ENCODE measurements at regions not wholly inside any gene's neighbourhood (a gene's known extent, or its start where the extent isn't known, plus 50 kb on each side); places are given as distances from the start of the nearest gene placed in this dataset.

DNA sequence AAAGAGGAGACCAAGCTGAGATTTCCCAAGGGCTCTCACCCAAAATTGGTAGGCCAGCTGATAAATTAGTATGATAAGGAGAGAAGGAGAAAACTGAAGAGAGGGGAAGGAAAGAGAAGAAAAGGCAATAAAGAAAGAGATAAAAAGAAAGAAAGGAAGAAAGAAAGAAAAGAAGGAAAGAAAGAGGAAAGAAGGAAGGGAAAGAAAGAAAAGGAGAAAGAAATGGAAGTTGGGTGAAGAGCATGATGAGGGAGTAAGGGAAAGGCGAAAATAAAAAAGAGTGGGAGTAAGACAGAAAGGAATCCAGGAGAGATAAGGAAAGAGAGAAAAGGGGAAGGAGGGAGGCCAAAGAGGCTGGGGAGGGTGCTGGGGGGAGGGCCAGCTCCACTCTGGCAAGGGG lies 95.4 kb downstream of the MRM1 start:
- no peak for DNase-seq

DNA sequence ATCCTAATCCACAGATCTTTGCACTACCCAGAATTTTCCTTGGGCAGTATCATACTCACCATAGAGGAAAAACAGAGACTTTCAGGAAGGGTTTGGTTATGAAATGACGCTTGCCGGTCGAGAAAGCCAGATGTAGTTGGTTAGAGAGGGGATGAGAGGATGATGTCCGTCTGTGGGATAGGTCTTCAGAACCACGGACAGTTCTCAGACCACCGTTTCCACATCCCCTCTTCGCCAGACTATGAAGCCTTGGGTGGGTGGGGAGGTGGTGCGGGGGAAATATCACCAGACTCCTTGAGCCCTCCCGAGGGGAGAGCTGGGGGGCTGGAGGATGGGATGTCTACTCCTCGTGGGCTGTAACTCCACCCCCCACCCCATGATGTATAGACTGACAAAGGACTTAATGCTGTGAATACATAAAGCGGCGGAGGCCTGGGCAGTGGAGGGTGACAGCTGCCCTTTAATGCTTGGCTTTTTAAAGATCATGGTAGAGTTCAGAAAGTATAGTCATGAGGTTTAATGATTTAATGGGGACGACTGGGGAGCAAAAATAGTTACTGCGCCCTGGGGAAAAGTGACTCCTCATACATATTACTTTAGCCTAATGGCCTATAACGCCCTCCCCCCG lies 96.6 kb downstream of the MRM1 start:
- peak; percentile 21 for DNase-seq

DNA sequence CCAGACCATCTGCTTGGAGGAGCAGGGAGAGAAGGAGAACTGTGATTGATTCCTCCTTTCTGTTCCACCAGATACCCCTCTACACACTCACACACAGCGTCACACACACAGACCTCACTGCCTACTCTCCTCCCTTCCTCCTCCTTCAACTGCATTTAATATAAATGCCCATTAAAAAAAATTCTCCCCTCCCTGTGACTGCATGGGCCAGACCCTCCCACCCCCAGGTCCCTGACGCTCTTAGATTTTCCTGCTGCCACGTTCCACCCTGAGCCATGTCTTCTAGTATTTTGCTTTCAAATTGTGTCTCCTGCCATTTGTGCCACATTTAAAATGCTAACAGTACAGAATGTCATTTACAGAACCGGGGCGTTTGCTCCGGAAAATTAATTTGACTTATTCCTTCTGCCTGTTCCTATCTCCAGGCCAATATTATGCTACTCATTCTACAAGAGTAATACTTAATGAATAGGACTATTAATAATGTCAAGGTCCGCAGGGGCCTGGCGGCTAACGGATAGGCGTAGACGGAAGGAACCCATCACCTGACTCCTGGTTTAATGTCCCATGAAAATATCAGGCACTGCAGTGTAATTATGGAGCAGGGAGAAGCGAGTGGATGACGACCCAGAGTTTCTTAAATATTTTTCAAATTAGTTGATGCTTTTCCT lies 100.2 kb downstream of the MRM1 start:
- DNase-seq, result no peak

DNA sequence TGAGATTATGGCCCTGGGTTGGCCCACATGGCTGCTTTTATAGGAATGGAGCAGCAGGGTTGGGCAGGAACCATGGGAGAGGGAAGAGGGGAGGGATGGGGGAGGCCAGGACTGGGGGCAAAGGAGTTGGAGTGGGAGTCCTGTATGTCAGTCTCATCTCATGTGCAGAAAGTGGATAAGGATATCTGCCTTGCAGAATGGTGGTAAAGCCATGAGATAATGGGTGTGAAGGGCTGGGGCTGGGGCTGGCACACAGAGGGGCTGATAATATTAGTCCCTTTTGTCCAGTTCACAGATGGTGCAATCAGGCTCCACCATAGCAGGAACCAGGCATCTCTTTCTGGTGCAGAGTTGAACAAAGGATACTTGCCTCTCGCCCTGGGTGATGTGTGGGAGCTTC lies 101.3 kb downstream of the MRM1 start:
- DNase-seq, result no peak

- DNase-seq, result peak; percentile 69
Observed at GRCh38 chr17:36703860-36704266, 102.5 kb downstream of the MRM1 start.

- DNase-seq, result no peak
Observed at GRCh38 chr17:36705283-36705795, 104.0 kb downstream of the MRM1 start.

- no peak for DNase-seq
Observed at GRCh38 chr17:36705874-36706731, 104.7 kb downstream of the MRM1 start.

DNA sequence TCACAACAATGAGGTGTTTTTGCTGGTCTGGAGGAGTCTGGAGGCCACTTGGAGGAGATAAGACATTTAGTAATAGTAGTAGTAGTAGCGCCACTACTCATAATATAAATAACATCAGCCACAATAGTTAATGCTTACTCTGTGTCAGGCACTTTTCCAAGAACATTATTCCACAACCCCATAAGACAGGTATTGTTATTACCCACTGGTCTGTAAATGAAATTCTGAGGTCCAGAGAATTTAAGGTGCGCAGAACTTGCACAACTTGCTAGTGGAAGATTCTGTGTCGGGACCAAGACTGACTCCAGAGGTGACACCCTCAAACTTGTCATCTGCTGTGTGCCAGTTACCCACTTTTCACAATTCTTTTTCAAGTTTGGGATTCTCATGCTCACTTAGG lies 106.5 kb downstream of the MRM1 start:
- no peak for DNase-seq

DNA sequence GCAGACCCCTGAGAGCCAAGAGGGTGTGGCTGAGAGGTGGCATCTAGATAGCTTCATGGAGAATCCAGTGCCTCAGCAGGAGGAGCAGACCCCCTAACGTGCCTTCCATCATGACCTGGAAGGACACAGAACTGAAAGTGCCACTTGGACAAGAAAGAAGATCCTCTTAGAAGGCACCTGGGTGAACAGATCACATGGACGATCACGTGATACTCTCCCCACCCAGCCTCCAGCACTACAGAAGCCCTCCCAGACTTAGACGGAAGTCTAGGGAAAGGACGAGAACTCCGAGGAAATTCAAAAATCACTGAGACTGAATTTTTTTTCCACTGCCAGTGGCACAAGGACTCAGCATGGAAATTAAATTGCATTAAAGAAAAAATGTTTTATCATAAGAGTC lies 113.4 kb downstream of the MRM1 start:
- no peak for DNase-seq

- no peak for DNase-seq
Observed at GRCh38 chr17:36715951-36716350, 114.6 kb downstream of the MRM1 start.

- no peak for DNase-seq
Observed at GRCh38 chr17:36717088-36717487, 115.7 kb downstream of the MRM1 start.

- DNase-seq, result no peak
Observed at GRCh38 chr17:36720131-36720530, 118.7 kb downstream of the MRM1 start.

DNA sequence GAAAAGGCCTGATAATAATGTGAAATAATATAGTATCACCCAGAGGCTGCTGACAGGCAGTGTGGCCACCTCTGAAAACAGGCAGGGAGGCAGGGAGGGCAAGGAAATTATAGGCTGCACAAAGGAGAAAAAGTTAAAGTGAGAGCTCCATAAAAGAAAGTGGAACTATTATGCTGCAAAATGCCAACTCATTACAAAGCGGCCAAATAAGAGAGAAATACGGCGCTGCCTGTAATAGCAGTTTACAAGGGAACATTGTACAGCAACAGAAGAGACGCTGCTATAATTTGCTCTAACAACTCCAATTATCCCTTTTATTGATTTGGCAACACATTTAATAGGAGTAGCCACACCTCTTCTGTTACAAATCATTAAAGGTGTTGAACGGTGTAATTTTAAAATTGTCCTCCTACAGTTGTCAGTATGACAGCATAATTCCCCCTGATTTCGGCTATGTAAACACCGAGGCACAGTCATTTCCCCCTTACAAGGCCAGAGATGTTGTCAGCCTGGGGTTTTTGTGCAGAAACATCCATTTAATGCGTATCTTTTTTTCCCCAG lies 120.3 kb downstream of the MRM1 start:
- DNase-seq, result no peak

- peak; percentile 64 for DNase-seq
Observed at GRCh38 chr17:36722121-36722902, 120.9 kb downstream of the MRM1 start.

GRCh38 chr17:36722903-36723263 lies 121.5 kb downstream of the MRM1 start:
- DNase-seq, result no peak

DNA sequence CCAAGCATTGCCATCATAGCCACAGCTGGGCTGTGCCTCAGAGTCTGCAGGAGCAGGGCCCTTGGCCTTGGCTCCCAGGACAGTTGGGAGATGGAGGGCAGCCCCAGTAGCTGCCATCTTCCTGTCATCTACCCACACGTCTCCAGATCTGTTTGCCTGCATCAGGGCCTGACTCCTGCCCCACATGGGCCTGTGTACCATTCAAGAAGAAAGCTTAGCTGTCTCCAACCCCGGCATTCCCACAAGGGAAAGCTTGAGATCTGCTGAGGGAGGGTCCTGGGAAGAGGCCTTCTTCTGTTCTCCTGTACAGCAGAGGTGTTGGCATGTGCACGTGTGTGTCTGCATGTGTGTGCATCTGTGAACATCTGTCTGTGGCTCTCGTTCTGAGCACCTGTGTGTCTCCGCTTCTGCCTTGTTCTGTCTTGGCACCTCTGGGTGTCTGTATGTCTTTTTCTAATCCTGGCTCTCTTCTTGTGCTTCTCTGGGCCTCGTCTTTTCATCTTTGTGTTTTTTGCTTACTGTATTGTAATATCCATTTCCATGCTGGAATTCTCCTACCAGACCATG lies 122.2 kb downstream of the MRM1 start:
- no peak for DNase-seq

- DNase-seq, result no peak
Observed at GRCh38 chr17:36726199-36726598, 124.8 kb downstream of the MRM1 start.

GRCh38 chr17:36727052-36727451 lies 125.7 kb downstream of the MRM1 start:
- no peak for DNase-seq

DNA sequence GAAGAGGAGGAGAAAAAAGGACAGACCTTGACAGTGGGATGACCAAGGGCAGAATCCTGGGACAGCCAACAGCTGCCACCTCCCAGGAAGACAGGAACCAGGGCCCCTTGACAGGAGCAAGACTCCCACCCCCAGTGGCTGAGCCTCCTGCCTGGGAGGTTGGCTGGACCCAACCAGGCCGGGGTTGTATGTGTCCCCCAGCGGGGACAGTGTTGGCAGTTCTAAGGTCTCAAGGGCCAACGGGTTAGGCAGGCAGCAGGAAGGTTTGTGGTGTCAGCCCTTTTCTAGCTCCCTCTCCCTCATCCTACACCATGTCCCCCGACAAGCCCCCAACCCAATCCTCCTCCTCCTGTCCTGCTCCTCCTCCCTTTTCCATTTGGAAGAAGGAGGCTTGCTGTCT lies 126.2 kb downstream of the MRM1 start:
- no peak for DNase-seq

- no peak for DNase-seq
Observed at GRCh38 chr17:36728030-36728991, 126.9 kb downstream of the MRM1 start.
